ENCODE measurements at regions not wholly inside any gene's neighbourhood (a gene's known extent, or its start where the extent isn't known, plus 50 kb on each side); places are given as distances from the start of the nearest gene placed in this dataset.

DNA sequence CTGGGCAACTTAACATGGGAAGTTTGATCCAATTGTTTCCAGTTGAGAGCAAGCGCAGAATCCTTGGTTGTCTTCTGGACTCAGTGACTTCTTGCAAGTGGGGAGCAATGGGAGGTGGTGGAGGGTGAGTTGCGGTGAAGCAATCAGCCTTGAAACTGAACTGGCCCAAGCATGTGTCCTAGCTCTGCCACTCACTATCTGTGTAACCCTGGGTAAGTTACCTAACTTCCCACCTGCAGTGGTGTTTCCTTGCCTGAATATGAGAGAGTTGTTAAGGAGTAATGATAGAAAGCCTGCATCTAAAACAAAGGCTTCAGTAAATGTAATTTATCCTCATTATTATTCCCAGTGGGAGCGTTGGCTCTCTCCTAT lies 132.5 kb upstream of the NFIA start:
- TF ChIP-seq CTCF (IDR thresholded peaks at IDR 0.05), result no peak
- no peak for TF ChIP-seq POLR2A (IDR thresholded peaks at IDR 0.05)

All from thyroid gland (tissue), 4 donors.